ENCODE measurements at regions not wholly inside any gene's neighbourhood (a gene's known extent, or its start where the extent isn't known, plus 50 kb on each side); places are given as distances from the start of the nearest gene placed in this dataset.

- Histone ChIP-seq H3K4me3 (ENCODE audit: low read depth, low read length, poor library complexity, severe bottlenecking) (no peak overlapping the region), H3K36me3 (ENCODE audit: insufficient read depth, low read length) (no peaks in the 10 kb centered on the region), H3K79me2 (ENCODE audit: insufficient read depth, low read depth, low read length) (no peaks in the 10 kb centered on the region), H3K9me2 (ENCODE audit: insufficient read depth, low read length) (no peaks in the 10 kb centered on the region), H4K20me1 (ENCODE audit: insufficient read depth, low read length) (no peaks in the 10 kb centered on the region), H3K27ac (ENCODE audit: low read depth, low read length, poor library complexity, severe bottlenecking) (no peak overlapping the region), H3K4me2 (ENCODE audit: low read length) (no peak overlapping the region), H3K4me1 (ENCODE audit: insufficient read depth, low read length, poor library complexity, severe bottlenecking) (no peaks in the 10 kb centered on the region), H2AFZ (ENCODE audit: low read length) (no peak overlapping the region), H3K9me3 (ENCODE audit: low read length) (no peaks in the 10 kb centered on the region)
- intact Hi-C loops (cut with micrococcal nuclease; ENCODE audit: unreplicated experiment), result no loop called here
- BruUV-seq (replicated peaks), result no TSS peak
- ChIA-PET CTCF (ENCODE audit: unreplicated experiment) (no interaction called here), POLR2A (no interaction called here)
- DNase-seq (ENCODE audit: low spot score), result no peak
- TF ChIP-seq CTCF (conservative IDR thresholded peaks at IDR 0.05; ENCODE audit: low read length) (no peak), EZH2phosphoT487 (IDR thresholded peaks at IDR 0.05; ENCODE audit: borderline replicate concordance, low read depth, low read length) (no peak)
Observed at GRCh38 chr10:78863140-78863905, 205.4 kb upstream of the ZMIZ1 start.

GRCh38 chr10:78863906-78864239 lies 204.9 kb upstream of the ZMIZ1 start:
- CTCF ChIA-PET (ENCODE audit: unreplicated experiment), result no interaction called here

More at GRCh38 chr10:78863906-78864239, 204.9 kb upstream of the ZMIZ1 start:
- intact Hi-C loops (cut with micrococcal nuclease; ENCODE audit: unreplicated experiment), result no loop called here
- TF ChIP-seq CTCF (conservative IDR thresholded peaks at IDR 0.05; ENCODE audit: low read length) (no peak), EZH2phosphoT487 (IDR thresholded peaks at IDR 0.05; ENCODE audit: borderline replicate concordance, low read depth, low read length) (no peak)
- Histone ChIP-seq H3K4me2 (ENCODE audit: low read length) (no peak overlapping the region), H3K9me3 (ENCODE audit: low read length) (no peaks in the 10 kb centered on the region), H3K79me2 (ENCODE audit: insufficient read depth, low read depth, low read length) (no peaks in the 10 kb centered on the region), H3K36me3 (ENCODE audit: insufficient read depth, low read length) (no peaks in the 10 kb centered on the region), H4K20me1 (ENCODE audit: insufficient read depth, low read length) (no peaks in the 10 kb centered on the region), H3K4me1 (ENCODE audit: insufficient read depth, low read length, poor library complexity, severe bottlenecking) (no peaks in the 10 kb centered on the region), H3K4me3 (ENCODE audit: low read depth, low read length, poor library complexity, severe bottlenecking) (no peak overlapping the region), H3K27ac (ENCODE audit: low read depth, low read length, poor library complexity, severe bottlenecking) (no peak overlapping the region), H2AFZ (ENCODE audit: low read length) (no peak overlapping the region), H3K9me2 (ENCODE audit: insufficient read depth, low read length) (no peaks in the 10 kb centered on the region)
- POLR2A ChIA-PET, result no interaction called here
- DNase-seq (ENCODE audit: low spot score), result no peak
- no TSS peak for BruUV-seq (replicated peaks)

Measured in OCI-LY7 (cell line).